SK-N-MC (cell line): ENCODE measurements at regions not wholly inside any gene's neighbourhood (a gene's known extent, or its start where the extent isn't known, plus 50 kb on each side); places are given as distances from the start of the nearest gene placed in this dataset.
"Not testable (repeated sequence)": the region's sequence is repeated elsewhere in the genome, so short reads cannot be mapped to it uniquely, and the experiment has no call there.

Experiments
- DNase-seq: peaks from one replicate; pipeline ENCODE4 v3.0.0-alpha.2; 2011; ENCODE audit warnings: low read depth, low spot score
- H3K27ac ChIP-seq: fragments of 200-600 bp; sonication (generic); 2 replicates; pipeline ENCODE4 v1.5.1; 2016; ENCODE audit warnings: mixed run types
- H3K36me3 ChIP-seq: fragments of 200-600 bp; sonication (generic); 2 replicates; pipeline ENCODE4 v1.6.1; 2017; ENCODE audit warnings: antibody characterized with exemption, low read length, mixed read lengths; ENCODE audit not compliant: insufficient read depth
- H3K4me3 ChIP-seq: fragments of 200-600 bp; sonication (generic); 2 replicates; pipeline ENCODE4 v1.5.1; 2016
- H3K9ac ChIP-seq: fragments of 200-600 bp; sonication (generic); 2 replicates; pipeline ENCODE4 v1.8.0; 2017; ENCODE audit warnings: mixed run types, mixed read lengths; ENCODE audit not compliant: insufficient read length
- H3K9me3 ChIP-seq: fragments of 200-600 bp; sonication (generic); 2 replicates; pipeline ENCODE4 v1.6.1; 2017; ENCODE audit warnings: low read depth, mild to moderate bottlenecking, antibody characterized with exemption, low read length, moderate library complexity, mixed read lengths
- EZH2 ChIP-seq: fragments of 200-600 bp; sonication (generic); IDR thresholded peaks from one replicate; pipeline ENCODE4 v1.6.1; 2017; ENCODE audit warnings: antibody characterized with exemption
- FOXP2 ChIP-seq: optimal IDR thresholded peaks from 2 replicates; pipeline ENCODE3; 2011; ENCODE audit warnings: mild to moderate bottlenecking, moderate library complexity; ENCODE audit not compliant: insufficient read depth; ENCODE audit errors: extremely low read length, control extremely low read depth
- POLR2AphosphoS5 ChIP-seq: IDR thresholded peaks from 2 replicates; pipeline ENCODE4 v1.6.1; 2012; ENCODE audit warnings: mild to moderate bottlenecking, low read depth, low read length, borderline replicate concordance

GRCh38 chr14:23876160-23876750 is 77.3 kb upstream of the DHRS4 start:
- Histone ChIP-seq H3K9ac (no peak overlapping the region), H3K9me3 (no peaks in the 10 kb centered on the region), H3K36me3 (no peaks in the 10 kb centered on the region), H3K27ac (no peak overlapping the region), H3K4me3 (no peak overlapping the region)
- no peak for DNase-seq
- no peak for TF ChIP-seq FOXP2
- TF ChIP-seq EZH2 = no peak
- TF ChIP-seq POLR2AphosphoS5 = no peak

DNA sequence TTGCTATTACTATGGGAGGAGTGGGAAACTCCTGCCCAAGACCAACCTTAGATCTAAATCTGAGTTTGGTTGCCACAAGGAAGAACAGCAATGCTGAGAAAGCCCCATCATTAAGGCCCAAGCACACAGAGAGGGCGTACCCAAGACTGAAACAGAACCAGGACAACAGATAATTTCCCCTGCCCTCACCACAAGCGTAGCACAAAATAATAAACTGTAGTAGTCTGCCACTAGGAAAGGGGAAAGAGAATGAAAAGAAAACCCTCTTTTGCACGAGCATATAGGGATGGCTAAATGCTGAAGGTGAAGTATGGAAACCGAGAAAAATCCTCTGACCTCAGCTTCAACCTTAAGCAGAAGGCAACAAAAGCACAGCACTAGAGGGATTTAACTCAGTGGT is 76.5 kb upstream of the DHRS4 start:
- TF ChIP-seq EZH2 (no peak), FOXP2 (no peak), POLR2AphosphoS5 (no peak)
- DNase-seq = no peak
- Histone ChIP-seq H3K9ac (no peak overlapping the region), H3K4me3 (no peak overlapping the region), H3K27ac (no peak overlapping the region), H3K9me3 (no peaks in the 10 kb centered on the region), H3K36me3 (no peaks in the 10 kb centered on the region)

GRCh38 chr14:23877538-23878180 is 75.9 kb upstream of the DHRS4 start:
- H3K27ac ChIP-seq = no peak overlapping the region
- H3K9ac ChIP-seq = no peak overlapping the region
- no peak overlapping the region for H3K4me3 ChIP-seq
- no peaks in the 10 kb centered on the region for H3K9me3 ChIP-seq
- no peak for DNase-seq
- no peaks in the 10 kb centered on the region for H3K36me3 ChIP-seq
- TF ChIP-seq POLR2AphosphoS5 = no peak
- no peak for TF ChIP-seq EZH2
- TF ChIP-seq FOXP2 = no peak

DNA sequence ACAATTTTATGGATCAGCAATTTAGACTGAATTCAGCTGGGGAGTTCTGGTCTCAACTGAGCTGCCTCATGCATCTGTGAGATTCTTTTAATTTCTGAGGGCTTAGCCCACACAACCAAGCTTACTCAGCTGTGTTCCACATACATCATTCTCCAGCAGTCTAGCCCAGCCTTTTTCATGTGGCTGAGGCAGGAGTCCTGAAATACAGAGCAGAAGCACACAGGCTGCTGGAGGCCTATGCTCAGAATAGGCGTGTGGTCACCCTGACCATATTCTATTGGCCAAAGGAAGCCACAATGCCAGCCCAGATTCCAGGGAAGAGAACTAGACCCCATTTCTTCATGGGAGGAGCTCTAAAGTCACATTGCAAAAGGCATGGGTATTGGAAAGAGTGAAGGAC is 72.3 kb upstream of the DHRS4 start:
- H3K36me3 ChIP-seq = no peaks in the 10 kb centered on the region
- DNase-seq = no peak
- H3K4me3 ChIP-seq = no peak overlapping the region
- no peak overlapping the region for H3K27ac ChIP-seq
- TF ChIP-seq POLR2AphosphoS5 = no peak
- no peak for TF ChIP-seq EZH2
- no peak for TF ChIP-seq FOXP2
- no peaks in the 10 kb centered on the region for H3K9me3 ChIP-seq
- H3K9ac ChIP-seq = no peak overlapping the region

DNA sequence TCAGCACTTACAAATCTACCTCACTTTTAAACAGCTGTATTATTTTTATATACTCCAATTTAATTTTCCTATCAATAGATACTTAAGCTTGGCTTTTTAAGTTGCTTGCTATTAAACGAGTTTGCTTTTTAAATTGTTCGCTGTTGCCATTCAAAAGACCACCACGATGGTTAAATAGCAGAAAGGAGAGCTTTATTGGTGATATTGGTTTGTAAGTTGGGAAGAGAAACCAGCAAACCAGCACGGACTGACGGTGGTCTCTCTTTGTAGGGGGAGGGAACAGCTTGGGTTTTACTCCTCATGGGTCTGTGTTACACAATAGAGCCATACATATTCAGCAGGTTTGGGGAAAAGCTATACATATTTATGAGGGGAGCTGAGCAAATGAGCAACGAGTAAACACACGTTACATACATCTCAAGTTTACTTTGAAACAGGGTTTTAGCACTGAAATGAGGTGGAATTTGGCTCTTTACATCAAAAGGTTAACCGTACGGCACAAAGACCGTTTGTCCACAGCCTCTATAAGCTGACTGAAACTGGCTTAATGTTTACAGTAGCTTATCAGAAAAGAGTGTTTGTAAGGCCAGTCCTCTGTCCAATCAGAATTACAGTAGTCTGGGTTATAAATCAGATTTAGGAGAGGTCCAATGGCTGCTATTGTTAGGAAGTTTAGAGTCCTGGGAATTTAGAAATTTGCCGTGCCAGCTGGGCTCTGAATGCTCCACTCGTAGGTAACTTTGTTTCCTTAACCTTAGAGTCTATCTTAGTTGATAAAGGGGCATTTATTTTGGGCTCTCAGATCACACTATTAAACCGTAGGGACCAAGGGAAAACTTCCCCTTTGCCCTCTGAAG is 69.7 kb upstream of the DHRS4 start:
- DNase-seq = peak; percentile 42

GRCh38 chr14:23884541-23884904 is 69.0 kb upstream of the DHRS4 start:
- H3K9ac ChIP-seq = no peak overlapping the region
- peak overlapping the region; percentile 68 for H3K4me3 ChIP-seq
- H3K36me3 ChIP-seq = no peaks in the 10 kb centered on the region
- peaks cover 8% of the 10 kb centered on the region; the same call in 1 of the 2 replicates for H3K9me3 ChIP-seq
- no peak for DNase-seq
- no peak overlapping the region for H3K27ac ChIP-seq
- TF ChIP-seq FOXP2 (no peak), EZH2 (no peak), POLR2AphosphoS5 (no peak)

More for the DNA sequence above, 69.7 kb upstream of the DHRS4 start:
- peaks cover 8% of the 10 kb centered on the region; the same call in 1 of the 2 replicates for H3K9me3 ChIP-seq
- no peaks in the 10 kb centered on the region for H3K36me3 ChIP-seq
- TF ChIP-seq POLR2AphosphoS5 (no peak), EZH2 (no peak), FOXP2 (no peak)
- H3K9ac ChIP-seq = peak overlapping the region; percentile 41
- H3K4me3 ChIP-seq = peak overlapping the region; percentile 68
- peak overlapping the region; percentile 44 for H3K27ac ChIP-seq

DNA sequence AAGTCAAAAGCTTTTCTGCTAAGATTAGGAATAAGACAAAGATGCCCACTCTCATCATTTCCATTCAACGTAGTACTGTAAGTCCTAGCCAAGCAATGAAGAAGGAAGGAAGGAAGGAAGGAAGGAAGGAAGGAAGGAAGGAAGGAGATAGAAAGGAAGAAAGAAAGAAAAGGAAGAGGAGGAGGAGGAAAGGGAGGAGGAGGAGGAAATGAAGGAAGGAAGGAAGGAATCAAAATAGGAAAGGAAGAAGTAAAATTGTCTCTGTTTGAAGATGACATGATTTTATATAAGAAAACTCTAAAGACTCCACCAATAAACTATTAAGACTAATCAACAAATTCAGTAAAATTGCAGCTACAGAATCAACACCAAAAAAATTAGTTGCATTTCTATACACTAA is 66.0 kb upstream of the DHRS4 start:
- Histone ChIP-seq H3K36me3 (no peaks in the 10 kb centered on the region), H3K9ac (no peak overlapping the region), H3K4me3 (no peak overlapping the region), H3K9me3 (peaks cover 8% of the 10 kb centered on the region; the same call in 1 of the 2 replicates), H3K27ac (no peak overlapping the region)
- no peak for TF ChIP-seq POLR2AphosphoS5
- TF ChIP-seq EZH2 = no peak
- no peak for TF ChIP-seq FOXP2
- no peak for DNase-seq

DNA sequence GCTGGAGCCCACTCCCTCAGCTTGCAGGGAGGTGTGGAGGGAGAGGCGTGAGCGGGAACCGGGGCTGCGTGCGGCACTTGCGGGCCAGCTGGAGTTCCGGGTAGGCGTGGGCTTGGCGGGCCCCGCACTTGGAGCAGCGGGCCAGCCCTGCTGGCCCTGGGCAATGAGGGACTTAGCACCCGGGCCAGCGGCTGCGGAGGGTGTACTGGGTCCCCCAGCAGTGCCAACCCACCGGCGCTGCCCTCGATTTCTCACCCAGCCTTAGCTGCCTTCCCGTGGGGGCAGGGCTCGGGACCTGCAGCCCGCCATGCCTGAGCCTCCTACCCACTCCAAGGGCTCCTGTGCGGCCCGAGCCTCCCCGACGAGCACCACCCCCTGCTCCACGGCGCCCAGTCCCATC is 61.9 kb upstream of the DHRS4 start:
- not testable (repeated sequence) for H3K27ac ChIP-seq, DNase-seq, H3K4me3 ChIP-seq, H3K36me3 ChIP-seq, H3K9ac ChIP-seq, H3K9me3 ChIP-seq

DNA sequence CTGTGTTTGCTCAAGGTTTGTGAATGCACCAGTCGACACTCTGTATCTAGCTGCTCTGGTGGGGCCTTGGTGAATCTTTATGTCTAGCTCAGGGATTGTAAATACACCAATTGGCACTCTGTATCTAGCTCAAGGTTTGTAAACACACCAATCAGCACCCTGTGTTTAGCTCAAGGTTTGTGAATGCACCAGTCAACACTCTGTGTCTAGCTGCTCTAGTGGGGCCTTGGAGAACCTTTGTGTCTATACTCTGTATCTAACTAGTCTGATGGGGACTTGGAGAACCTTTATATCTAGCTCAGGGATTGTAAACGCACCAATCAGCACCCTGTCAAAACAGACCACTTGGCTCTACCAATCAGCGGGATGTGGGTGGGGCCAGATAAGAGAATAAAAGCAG is 61.3 kb upstream of the DHRS4 start:
- H3K9ac ChIP-seq, H3K9me3 ChIP-seq, H3K27ac ChIP-seq, H3K36me3 ChIP-seq, DNase-seq, H3K4me3 ChIP-seq: not testable (repeated sequence)
